ENCODE measurements at regions not wholly inside any gene's neighbourhood (a gene's known extent, or its start where the extent isn't known, plus 50 kb on each side); places are given as distances from the start of the nearest gene placed in this dataset.

- TF ChIP-seq, protein P1, sequence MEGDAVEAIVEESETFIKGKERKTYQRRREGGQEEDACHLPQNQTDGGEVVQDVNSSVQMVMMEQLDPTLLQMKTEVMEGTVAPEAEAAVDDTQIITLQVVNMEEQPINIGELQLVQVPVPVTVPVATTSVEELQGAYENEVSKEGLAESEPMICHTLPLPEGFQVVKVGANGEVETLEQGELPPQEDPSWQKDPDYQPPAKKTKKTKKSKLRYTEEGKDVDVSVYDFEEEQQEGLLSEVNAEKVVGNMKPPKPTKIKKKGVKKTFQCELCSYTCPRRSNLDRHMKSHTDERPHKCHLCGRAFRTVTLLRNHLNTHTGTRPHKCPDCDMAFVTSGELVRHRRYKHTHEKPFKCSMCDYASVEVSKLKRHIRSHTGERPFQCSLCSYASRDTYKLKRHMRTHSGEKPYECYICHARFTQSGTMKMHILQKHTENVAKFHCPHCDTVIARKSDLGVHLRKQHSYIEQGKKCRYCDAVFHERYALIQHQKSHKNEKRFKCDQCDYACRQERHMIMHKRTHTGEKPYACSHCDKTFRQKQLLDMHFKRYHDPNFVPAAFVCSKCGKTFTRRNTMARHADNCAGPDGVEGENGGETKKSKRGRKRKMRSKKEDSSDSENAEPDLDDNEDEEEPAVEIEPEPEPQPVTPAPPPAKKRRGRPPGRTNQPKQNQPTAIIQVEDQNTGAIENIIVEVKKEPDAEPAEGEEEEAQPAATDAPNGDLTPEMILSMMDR (conservative IDR thresholded peaks at IDR 0.05; ENCODE audit: low read depth, low read length), result no peak
- no peak for TF ChIP-seq EZH2 (IDR thresholded peaks at IDR 0.05; ENCODE audit: low read length, unreplicated experiment)
- no peak for TF ChIP-seq EZH2phosphoT487 (IDR thresholded peaks at IDR 0.05; ENCODE audit: borderline replicate concordance, low read length)
Observed at GRCh38 chr3:70409018-70409417, 96.6 kb upstream of the MDFIC2 start.

Data from PC-3 (cell line).